ENCODE measurements at regions not wholly inside any gene's neighbourhood (a gene's known extent, or its start where the extent isn't known, plus 50 kb on each side); places are given as distances from the start of the nearest gene placed in this dataset.

DNA sequence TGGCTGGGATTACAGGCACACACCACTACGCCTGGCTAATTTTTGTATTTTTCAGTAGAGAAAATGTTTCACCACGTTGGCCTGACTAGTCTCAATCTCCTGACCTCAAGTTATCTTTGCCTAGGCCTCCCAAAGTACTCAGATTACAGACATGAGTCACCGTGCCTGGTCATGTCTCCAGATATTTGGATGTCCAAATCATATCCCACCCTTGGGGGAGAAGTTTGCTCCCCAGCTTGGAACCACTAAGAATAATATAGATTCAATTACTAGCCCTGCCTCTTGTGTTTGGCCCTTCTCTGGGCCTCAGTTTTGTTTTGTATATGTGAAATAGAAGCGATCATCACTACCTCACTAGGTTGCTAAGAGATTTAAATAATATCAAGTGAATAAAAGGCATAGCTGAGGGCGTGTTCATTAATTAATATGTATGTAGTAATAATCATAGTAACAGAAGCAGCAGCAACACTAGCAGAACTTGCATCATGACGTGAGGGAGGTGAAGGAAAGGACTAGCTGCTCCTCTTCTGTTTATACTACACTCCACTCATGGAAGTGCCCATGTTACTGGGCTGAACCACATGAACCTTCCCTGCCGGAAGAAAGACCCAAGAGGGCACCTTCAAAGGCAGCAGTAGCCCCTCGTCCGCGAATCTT lies 253.6 kb upstream of the XYLT1 start:
- DNase-seq: no peak
- Histone ChIP-seq H3K4me3 (no peak overlapping the region), H3K36me3 (no peaks in the 10 kb centered on the region), H3K27me3 (replicated peaks in 1 of 7) (peaks cover 0 to 4% (median 0%) of the 10 kb centered on the region in 7 donors), H3K27ac (no peak overlapping the region), H3K9me3 (no peaks in the 10 kb centered on the region), H3K4me1 (no peaks in the 10 kb centered on the region)
- WGBS, 5 donors: 79 to 88% (median 86%) methylated on average over 10 of the region's 10 CpGs
- TF ChIP-seq POLR2AphosphoS5 (IDR thresholded peaks at IDR 0.05): no peak
- TF ChIP-seq, protein P1, sequence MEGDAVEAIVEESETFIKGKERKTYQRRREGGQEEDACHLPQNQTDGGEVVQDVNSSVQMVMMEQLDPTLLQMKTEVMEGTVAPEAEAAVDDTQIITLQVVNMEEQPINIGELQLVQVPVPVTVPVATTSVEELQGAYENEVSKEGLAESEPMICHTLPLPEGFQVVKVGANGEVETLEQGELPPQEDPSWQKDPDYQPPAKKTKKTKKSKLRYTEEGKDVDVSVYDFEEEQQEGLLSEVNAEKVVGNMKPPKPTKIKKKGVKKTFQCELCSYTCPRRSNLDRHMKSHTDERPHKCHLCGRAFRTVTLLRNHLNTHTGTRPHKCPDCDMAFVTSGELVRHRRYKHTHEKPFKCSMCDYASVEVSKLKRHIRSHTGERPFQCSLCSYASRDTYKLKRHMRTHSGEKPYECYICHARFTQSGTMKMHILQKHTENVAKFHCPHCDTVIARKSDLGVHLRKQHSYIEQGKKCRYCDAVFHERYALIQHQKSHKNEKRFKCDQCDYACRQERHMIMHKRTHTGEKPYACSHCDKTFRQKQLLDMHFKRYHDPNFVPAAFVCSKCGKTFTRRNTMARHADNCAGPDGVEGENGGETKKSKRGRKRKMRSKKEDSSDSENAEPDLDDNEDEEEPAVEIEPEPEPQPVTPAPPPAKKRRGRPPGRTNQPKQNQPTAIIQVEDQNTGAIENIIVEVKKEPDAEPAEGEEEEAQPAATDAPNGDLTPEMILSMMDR (IDR thresholded peaks at IDR 0.05 in 8 of 11, conservative IDR thresholded peaks at IDR 0.05 in 3 of 11): no peak
- no peak for TF ChIP-seq POLR2A (IDR thresholded peaks at IDR 0.05)
- intact Hi-C loops (cut with DNase I; ENCODE audit: low total_unique reads): no loop called here

DNA sequence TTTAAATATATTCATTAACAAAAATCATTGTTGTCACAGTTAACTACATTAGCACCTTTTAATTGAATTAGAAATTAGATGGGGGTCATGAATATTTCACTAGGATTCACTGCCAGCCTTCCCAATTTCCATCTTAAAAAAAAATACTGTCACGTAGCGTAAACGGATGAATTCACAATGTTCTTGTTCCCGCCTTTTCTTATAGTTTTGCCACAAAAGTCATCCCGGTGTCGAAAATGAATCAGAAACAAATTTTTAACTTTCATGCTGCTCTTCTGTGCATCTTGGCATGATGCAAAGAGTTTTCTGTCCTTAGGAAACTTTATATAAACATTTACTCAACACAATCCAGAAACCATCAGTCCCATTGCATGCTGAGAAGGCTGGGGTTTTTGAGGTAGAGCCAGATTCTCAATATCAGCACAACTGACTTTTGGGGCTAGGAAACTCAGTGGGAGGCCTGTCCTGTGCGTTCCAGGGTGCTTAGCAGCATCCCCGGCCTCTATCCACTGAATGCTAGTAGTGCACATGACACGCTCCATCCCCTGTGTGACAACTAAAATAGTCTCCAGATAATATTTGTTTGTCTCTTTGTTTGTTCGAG lies 252.9 kb upstream of the XYLT1 start:
- H3K4me3 ChIP-seq: no peak overlapping the region
- 83 to 90% (median 84%) methylated on average over 10 of the region's 10 CpGs for WGBS, 5 donors
- no peaks in the 10 kb centered on the region for H3K4me1 ChIP-seq
- no peak for DNase-seq
- H3K9me3 ChIP-seq: no peaks in the 10 kb centered on the region
- no peak overlapping the region for H3K27ac ChIP-seq
- H3K27me3 ChIP-seq (replicated peaks in 1 of 7): peaks cover 0 to 4% (median 0%) of the 10 kb centered on the region in 7 donors
- intact Hi-C loops (cut with DNase I; ENCODE audit: low total_unique reads): no loop called here
- TF ChIP-seq POLR2AphosphoS5 (IDR thresholded peaks at IDR 0.05): no peak
- TF ChIP-seq, protein P1 (IDR thresholded peaks at IDR 0.05 in 8 of 11, conservative IDR thresholded peaks at IDR 0.05 in 3 of 11): no peak
- no peak for TF ChIP-seq POLR2A (IDR thresholded peaks at IDR 0.05)
- no peaks in the 10 kb centered on the region for H3K36me3 ChIP-seq

DNA sequence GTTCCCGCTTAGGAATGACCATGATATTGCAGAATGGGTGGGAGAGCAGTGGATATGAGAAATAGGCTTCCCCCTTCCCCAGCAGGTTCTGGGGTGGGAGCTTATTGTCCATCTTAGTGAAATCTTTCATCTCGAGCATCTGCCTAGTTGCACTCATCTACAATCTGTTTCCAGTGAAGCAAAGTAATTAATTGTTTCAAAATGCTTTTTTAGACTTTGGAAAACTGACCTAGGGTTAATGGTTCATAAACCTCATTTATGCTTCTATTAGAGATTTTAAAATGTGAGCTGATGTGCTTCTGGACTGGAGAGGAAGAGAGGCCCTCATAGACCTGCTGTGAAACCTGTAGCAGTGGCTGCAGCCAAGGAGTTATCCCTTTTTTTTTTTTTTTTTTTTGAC lies 247.7 kb upstream of the XYLT1 start:
- no peaks in the 10 kb centered on the region for H3K4me1 ChIP-seq
- intact Hi-C loops (cut with DNase I; ENCODE audit: low total_unique reads): no loop called here
- no peak overlapping the region for H3K4me3 ChIP-seq
- 61 to 80% (median 75%) methylated on average over 2 of the region's 2 CpGs for WGBS, 5 donors
- H3K27me3 ChIP-seq (replicated peaks in 1 of 7): no peaks in the 10 kb centered on the region
- TF ChIP-seq POLR2AphosphoS5 (IDR thresholded peaks at IDR 0.05): no peak
- no peak for TF ChIP-seq POLR2A (IDR thresholded peaks at IDR 0.05)
- TF ChIP-seq, protein P1 (IDR thresholded peaks at IDR 0.05 in 8 of 11, conservative IDR thresholded peaks at IDR 0.05 in 3 of 11): no peak
- H3K9me3 ChIP-seq: peaks cover 0 to 11% (median 0%) of the 10 kb centered on the region in 8 donors
- no peaks in the 10 kb centered on the region for H3K36me3 ChIP-seq
- H3K27ac ChIP-seq: no peak overlapping the region
- no peak for DNase-seq

DNA sequence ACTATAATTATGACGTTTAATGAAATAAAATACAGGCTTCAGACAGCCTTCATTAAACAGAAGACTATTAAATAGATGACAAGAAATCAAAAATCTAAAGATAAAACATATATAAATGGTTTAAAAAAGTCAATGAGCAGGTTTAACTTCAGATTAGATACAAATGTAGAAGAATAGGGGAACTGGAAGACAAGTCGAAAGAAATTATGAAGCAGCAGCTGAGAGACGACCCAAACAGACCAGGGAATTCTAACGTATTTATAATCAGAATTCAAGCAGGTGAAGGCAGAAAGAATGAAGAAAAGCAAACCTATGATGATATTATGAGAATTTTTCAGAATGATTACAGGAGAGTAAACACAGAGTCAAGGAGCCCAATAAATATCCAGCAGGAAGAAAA lies 235.1 kb upstream of the XYLT1 start:
- no peak for TF ChIP-seq POLR2AphosphoS5 (IDR thresholded peaks at IDR 0.05)
- TF ChIP-seq POLR2A (IDR thresholded peaks at IDR 0.05): no peak
- TF ChIP-seq, protein P1 (IDR thresholded peaks at IDR 0.05 in 8 of 11, conservative IDR thresholded peaks at IDR 0.05 in 3 of 11): no peak

More for the DNA sequence above, 235.1 kb upstream of the XYLT1 start:
- Histone ChIP-seq H3K4me1 (no peaks in the 10 kb centered on the region), H3K27me3 (replicated peaks in 1 of 7) (no peaks in the 10 kb centered on the region), H3K27ac (no peak overlapping the region), H3K4me3 (no peak overlapping the region), H3K9me3 (peaks cover 0 to 6% (median 0%) of the 10 kb centered on the region in 8 donors), H3K36me3 (no peaks in the 10 kb centered on the region)
- intact Hi-C loops (cut with DNase I; ENCODE audit: low total_unique reads): no loop called here
- no peak for DNase-seq
- WGBS, 5 donors: 72 to 87% (median 83%) methylated on average over 4 of the region's 4 CpGs
